ENCODE measurements at regions not wholly inside any gene's neighbourhood (a gene's known extent, or its start where the extent isn't known, plus 50 kb on each side); places are given as distances from the start of the nearest gene placed in this dataset.

DNA sequence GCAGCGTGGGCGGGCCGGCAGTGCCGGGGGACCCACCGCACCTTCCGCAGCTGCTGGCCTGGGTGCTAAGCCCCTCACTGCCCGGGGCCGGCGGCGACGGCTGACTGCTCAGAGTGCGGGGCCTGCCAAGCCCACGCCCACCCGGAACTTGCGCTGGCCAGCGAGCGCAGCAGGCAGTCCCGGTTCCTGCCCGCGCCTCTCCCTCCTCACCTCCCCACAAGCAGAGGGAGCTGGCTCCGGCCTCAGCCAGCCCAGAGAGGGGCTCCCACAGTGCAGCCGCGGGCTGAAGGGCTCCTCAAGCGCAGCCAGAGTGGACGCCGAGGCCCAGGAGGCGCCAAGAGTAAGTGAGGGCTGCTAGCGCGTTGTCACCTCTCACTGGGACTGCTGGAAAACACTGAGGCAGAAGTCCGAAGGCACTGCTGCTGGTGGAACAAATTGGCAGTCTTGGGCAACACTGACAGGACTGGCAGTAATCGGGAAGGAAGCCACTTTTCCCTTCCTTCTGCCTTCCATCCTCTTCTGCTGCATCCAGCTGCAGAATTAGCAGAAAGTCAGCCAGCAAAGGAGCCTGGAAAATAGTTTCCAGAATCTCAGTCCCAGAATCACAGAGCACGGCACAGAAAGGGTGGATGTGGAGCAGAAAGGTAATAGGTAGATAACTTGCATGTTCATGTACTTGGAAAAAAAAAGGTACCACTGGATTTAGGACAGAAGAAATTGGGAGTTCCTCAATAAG lies 179.4 kb upstream of the FN1 start:
- DNase-seq = no peak

DNA sequence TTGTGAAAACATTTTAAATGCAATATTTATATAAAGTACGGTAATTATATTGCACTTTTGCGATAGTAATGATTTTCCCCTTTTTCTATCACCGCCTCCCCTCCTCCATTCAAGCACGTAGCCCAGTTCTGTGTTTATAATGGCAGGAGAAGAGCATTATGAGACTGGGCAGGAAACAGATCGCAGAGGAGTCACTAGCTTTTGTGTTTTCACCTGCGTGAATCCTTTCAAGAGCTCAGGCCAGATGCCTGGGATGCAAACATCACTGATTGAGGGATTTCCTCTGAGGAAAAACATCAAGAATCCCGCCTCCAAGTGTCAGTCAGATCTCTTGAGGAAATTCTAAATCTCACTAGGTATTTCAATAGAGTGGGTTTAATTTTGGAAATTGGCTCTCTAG lies 178.4 kb upstream of the FN1 start:
- no peak for DNase-seq

DNA sequence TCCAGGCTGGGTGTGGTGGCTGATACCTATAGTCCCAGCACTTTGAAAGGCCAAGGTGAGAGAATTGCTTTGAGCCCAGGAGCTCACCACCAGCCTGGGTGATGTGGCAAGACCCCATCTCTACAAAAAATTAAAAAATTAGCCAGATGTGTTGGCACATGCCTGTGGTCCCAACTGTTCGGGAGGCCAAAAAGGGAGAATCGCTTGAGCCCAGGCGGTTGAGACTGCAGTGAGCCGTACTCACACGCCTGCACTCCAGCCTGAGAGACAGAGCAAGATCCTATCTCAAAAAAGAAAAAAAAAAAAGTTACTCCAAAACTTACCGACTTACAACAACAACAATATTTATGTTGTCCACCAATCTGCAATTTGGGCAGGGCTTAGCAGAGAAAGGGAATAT lies 178.0 kb upstream of the FN1 start:
- DNase-seq = no peak

DNA sequence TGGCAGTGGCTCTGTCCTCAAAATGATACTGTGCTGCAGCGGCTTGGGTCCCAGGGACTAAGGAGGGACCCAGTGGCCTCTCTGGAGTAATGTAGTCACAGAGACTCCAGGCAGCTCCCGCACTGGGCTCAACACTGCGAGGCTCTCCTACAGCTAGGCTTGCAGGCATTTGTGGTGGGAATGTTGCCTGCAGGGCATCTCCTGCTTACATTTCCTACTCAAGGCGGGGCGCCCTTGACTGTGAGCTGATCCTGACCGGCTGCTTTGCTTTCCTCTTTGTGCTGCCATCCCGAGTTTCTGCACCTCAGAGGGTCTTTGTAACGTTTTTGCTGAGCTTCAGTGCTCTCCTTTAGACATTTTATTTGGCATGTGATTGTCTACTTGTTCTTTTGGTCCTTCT lies 177.4 kb upstream of the FN1 start:
- no peak for DNase-seq

DNA sequence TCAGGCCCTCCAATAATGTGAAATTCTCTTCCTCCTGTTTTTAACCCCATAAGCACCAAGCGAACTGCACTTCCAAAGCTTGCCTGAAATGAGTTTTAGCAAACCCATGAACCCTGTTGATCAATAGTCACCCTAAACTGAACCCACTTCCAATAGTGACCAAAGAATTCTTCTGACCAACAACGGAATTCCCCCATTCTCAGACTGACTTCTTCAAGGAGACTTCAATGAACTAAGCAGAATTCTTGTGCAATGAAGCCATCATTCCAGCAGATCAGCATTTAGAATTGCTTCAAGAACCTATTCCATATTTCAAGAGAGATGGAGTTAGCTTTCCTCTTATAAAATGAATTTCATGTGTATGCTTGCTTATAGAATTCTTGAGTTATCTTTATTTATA lies 176.9 kb upstream of the FN1 start:
- DNase-seq = no peak

DNA sequence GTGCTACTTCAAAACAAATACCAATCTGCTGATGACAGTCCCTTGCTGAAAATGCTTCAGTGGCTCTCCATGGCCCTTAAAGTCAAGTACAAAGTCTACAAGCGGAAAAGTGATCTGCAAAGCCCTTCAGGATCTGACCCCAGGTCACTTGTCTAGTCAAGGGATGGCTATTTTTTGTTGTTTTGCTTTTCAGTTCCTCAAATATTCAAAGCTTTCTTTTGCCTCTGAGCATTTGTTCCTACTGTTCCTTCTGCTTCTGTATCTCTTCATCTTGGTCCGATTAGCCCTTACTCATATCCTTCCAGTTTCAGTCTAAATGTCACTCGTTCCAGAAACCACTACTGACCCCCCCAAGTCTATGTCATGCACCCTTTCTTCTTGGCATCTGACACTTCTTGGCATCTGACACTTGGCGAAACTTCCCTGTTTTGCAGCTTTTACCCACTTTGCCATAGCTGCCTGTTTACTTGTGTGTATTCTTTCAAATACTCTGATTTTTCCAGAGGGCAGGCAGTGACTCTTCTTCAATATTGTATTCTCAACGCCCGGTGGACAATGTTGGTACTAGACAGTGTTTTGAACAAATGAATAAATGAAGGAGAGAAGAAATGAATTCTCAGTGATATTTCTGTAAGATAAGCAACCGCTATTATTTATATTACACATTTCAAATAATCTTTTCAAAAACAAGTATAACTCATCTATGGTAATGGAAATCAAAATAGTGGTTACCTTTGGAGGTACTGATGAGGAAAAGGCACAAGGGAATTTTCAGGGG lies 175.9 kb upstream of the FN1 start:
- no peak for DNase-seq

DNA sequence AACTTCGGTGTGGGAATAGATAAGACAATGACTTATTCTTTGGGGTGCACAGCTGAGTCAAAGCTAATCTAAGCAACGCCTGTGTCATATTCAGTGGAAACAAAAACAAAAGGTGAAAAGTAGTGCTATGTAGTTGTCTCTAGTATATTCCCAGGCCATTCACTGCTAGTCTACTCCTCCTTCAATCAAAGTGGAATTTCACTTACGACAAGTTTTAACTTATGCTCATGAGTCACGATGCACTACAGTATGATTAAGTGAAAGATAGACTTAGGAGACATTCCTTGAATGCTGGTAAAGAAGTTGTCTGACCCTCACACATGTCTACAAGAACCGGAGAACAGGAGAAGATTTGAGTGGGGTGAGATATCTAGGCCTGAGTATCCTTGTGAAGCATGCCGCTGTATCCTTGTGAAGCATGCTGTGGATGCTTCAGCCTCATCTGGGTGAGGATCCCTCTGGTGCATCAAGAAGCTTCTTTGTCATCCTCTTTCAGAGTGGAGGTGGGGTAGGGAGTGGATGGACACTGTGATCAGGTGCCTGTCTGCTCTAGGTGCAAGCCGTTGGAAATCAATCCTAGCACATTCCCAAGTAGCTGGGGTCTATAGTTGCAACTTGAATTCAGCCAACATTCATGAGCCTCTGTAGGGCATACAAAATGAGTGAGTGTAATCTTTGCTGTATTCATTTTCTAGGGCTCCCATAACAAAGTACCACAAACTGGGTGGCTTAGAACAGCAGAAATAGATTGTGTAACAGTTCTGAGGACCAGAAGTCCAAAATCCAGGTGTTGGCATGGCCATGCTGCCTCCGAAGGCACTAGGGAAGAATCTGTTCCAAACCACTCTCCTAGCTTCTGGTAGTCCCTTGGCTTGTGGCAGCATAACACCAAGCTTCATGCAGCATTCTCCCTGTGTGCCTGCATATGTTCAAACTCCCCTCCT lies 173.5 kb upstream of the FN1 start:
- DNase-seq = no peak

DNA sequence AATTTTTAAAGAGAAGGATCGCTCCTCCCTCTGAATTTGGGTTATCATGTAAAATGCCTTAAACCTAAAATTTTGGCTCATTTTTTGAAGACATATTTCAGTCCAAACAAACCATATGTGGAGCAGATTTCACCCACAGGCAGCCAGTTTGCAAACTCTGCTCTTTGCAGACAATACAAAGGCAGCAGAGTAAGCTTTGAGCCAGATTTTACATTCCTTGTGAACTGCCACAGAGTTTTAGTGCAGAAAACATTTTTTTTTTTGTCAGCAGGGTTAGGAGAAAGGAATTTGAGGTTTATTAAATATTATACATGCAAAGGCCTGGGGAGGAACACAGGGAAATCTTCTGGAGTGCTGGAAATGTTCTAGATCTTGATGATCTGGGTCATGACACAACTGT lies 171.9 kb upstream of the FN1 start:
- DNase-seq = no peak

DNA sequence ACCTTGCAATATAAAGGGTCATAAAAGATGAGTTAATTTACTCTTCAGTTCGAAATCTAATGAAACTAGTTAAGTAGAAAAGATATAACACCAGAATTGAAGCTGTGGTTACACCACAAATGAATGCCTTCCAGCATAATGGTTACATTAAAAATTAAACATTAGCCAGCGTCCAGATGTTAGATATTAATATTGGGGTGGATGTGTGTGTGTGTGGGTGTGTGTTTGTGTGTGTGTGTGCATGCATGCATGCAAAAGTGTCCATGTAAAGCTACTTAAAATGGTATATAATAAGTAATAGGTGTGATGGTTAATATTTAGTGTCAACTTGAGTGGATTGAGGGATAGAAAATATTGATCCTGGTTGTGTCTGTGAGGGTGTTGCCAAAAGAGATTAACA lies 170.4 kb upstream of the FN1 start:
- no peak for DNase-seq

DNA sequence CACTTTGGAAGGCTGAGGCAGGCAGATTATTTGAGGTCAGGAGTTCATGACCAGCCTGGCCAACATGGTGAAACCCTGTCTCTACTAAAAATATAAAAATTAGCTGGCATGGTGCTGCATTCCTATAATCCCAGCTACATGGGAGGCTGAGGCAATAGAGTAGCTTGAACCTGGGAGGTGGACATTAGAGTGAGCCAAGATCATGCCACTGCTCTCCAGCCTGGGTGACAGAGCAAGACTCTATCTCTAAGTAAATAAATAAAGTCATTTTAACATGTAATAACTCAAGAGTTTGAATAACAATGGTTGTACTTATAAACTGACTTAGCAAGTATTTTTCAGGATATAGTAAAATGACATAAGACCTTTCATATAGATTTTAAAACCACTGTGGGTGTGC lies 169.3 kb upstream of the FN1 start:
- DNase-seq = no peak

DNA sequence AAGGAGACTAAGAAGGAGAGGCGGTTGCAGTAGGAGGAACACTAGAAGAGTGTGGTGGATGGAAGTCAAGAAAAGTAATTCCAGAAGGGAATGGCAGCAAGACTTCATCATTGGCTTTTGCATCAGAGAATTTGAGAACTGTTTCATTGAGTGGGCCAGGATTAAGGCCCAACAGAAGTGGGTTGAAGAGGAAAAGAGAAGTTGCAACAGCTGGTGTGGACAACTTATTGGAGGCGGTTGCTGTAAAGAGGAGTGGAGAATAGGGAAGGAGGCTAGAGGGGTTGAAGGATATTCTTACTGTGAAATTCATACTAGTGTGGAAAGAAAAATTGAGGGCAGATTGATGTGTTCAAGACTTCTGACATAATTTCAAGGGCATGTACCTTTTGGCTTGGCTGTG lies 168.7 kb upstream of the FN1 start:
- no peak for DNase-seq

DNA sequence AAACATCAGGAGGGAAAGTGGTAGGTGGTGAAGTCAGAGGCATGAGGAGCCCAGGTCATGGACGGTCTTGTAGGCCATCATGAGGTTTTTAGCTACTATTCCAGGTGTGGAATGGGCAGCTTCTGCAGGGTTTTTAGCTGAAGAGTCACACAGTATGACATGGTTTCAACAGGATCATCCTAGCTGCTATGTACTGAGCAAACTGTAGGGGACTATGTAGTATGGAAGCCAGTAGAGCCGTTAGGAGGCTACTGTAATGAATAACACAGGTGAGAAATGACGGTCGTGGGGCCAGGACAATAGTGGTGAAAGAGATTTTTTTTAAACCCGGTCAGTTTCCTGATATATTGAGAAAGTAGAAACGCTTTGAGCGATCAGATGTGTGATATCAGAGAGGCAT lies 167.6 kb upstream of the FN1 start:
- DNase-seq = no peak

DNA sequence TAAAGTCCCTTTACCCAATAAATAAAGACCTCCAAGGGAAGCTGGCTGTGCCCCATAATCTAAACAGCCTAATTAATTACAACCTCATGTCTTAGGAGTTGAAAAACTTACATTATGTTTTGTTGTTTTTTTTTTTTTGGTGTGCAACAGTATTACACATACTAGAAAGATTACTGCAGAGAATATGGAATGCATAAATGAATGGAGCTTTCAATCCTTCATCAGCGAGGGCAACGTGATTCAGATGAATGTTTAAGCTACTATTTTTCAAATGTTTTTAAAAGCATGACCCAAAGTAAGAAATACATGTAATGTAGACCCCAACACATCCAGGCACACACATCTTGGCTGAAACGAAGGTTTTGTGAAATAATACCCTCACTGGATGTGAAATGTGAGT lies 167.1 kb upstream of the FN1 start:
- no peak for DNase-seq

DNA sequence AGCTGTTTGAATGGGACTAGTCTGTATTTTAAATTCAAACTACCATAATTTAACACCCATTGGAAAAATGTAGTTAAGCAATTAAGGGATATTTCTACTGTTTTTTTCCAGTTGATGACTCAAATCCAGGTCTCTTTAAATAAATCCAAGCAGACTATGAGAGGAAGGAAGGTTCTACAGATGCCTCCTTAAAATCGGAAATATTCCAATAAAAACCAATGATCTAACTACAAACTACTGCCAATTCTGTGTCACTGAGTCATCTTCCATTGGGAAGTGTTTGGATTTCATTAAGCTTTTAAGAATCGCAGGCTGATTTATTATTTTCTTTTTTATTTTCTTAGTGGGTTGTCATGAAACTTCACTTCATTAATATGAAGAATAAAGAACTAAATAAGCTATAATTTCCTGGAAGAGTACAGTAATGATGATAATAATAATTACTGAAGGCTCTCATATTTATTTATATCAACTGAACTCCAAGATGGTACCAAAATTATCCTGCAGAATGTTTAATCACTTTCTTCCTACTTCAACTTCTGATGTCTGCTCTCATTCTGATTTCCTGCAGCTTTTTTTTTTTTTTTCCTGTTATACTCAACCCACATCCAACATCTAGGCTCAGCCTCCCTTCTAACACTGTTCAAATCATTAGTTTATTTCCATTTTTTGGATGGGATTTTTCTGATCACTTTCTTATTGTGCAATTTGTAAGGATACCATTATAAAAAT lies 166.3 kb upstream of the FN1 start:
- DNase-seq = no peak

DNA sequence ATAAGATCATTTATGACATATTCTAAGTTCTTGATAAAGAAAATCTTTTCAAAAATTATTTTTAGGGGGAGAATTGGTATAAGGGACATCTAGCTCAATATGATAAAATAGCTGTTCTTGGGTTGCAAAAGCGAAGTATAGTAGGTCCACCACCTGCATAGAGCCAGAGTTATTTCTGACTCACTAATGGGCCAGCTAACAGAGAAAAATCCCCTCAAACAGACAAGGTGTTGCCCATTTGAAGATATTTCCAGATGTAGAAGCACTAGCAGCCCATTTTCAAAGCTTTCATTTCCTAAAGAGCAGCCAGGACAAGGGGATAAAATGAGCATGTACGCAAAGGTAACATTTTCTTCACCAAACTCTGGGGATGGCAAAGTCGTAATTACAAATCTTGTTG lies 165.7 kb upstream of the FN1 start:
- no peak for DNase-seq

DNA sequence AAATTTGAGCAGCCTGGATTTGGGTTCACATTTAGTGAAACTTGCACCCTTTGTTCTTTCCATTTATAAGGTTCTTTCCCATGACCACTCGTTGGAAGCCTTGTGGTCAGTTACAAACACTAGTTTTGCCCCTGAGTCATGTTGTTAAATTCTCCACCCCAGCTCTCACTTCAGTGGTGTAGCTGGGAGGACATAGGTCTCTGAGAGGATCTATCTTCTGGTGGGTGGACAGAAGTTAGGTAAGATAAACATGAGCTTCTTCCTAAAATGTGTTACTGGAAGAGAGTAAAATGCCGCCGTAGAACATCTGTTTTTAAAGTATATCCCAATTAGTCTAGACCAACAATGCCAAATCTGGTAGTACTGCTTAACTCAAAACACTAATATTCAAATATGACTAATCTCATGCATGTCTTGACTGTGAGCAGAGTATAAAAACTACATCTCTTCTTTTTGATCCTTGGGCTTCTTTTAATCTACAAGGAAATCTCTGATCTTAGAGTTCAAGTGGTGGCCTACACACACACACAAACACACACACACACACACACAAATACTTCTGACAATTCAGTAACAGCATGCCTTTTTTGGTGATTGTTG lies 162.6 kb upstream of the FN1 start:
- no peak for DNase-seq

DNA sequence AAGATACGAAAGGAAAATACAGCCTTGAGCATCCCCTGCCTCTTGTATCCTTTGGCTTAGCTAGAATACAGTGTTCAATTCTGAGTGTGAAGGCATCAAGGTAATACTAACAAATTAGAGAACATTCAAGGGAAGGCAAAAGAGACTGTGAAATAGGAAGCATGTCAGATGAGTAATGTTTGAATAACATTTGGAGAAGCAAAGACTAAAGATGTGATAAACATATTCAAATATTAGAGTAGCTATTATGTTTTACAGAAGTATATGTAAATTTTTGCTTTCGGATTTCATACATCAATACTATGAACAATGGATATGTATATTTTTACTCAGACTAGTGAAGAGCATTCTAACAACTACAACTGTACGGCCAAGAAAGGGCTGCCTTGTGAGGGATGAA lies 161.7 kb upstream of the FN1 start:
- no peak for DNase-seq

DNA sequence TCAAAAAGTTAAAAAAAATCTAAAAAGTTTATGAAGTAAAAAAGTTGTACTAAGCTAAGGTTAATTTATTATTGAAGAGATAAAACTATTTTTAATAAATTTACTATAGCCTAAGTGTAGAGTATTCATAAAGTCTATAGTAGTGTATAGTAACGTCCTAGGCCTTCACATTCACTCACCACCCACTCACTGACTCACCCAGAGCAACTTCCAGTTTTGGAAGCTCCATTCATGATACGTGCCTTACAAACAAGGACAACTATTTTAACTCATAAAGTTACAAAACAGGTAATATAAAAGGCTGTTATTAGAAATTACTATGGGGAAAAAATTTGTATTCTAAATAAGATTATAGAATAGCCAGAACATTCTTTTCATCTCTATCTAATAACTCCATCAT lies 158.9 kb upstream of the FN1 start:
- no peak for DNase-seq

DNA sequence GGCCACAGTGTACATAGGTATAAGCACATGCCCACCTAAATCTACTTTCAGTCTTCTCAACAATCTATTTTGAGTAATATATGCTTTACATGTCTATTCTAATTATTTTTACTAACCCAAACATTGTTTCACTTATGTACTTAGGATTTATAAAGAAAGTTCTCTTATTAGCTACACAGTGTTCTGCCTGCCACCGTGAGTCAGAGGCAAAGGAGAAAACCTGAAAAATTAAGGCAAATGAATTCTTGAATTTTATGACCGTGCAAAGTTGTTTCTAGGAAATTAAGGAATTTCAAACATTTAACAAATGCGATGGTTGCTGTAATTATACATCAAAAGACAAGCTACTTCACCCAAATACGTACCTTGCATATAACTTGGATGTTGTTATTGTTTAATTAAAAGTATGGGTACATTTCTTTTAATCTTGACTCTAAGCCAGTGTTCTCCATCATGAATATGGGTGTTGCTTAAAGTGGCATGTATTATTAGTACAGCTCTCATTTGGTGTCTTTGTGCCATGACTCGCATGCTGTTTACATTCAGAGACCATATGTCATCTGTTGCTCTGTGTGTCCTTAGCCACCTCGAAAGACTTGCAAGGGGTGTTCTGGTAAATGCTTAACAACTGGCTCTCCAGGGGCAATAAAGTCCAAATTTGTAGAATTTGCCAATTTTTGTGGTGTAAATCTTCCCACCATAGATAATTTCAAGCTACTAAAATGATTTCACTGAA lies 154.3 kb upstream of the FN1 start:
- no peak for DNase-seq

DNA sequence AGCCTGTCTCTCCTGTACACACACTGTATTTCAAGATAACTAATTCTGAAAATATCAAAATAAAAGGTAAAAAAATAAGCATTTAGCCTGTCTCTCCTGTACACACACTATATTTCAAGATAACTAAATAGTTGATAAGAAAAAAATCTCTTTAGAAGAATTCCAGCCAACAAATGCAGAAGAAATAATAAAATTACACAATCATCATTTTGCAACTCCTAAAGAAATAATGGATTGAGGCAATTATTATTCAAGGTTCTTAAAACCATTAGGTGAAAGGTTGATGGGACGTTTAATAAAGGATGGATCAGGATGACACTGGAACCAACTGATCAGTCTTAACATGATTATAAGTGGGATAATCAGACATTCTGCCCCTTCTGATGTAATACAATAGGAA lies 148.0 kb upstream of the FN1 start:
- no peak for DNase-seq

DNA sequence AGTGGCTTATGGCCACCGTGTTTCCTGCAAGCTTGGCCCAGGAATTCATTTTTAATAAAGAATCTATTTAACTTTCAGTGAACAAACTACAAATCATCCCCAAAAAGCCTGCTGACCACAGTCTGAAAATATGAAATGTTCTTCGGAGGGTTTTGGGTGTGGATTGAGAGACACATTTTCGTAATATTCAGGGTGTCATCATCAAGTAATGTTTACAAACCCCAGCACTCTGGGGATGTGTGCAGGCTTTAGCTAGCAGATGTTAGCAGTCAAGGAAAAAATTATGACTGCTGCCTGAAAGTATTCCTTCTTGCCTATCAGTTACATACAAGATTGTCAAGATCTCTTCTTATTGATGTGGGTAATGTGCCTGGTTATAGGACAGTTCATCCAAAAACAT lies 143.9 kb upstream of the FN1 start:
- DNase-seq = no peak

DNA sequence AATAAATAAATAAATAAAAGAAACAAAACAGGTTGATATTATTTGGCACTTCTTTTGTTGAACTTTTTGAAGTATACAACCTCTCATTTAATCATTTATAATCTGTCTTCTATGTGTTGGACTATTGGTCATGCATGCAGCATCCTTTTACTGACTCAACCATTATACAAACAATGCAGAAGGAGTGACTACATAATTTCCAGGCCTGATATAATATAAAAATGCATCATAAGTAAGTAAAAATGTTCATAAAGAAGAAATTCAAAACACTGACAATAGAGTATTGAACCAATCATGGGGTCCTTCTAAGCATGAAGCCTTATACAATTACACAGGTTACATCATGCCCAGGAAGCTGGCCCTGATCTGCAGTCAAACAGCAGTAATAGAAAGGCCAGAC lies 141.5 kb upstream of the FN1 start:
- DNase-seq = no peak

All from NCI-H446 treated with DMSO at 0.1 percent for 48 hours (cell line).